GM23248 (cell line): ENCODE measurements at regions not wholly inside any gene's neighbourhood (a gene's known extent, or its start where the extent isn't known, plus 50 kb on each side); places are given as distances from the start of the nearest gene placed in this dataset.

Experiments
- EZH2 ChIP-seq: fragments of 200-600 bp; sonication (generic); IDR thresholded peaks from 2 replicates; pipeline ENCODE4 v1.6.1; 2018; ENCODE audit warnings: antibody characterized with exemption, mild to moderate bottlenecking; ENCODE audit not compliant: insufficient read depth, poor library complexity, severe bottlenecking
- EZH2phosphoT487 ChIP-seq: fragments of 200-600 bp; sonication (generic); IDR thresholded peaks from 2 replicates; pipeline ENCODE4 v1.6.1; 2018; ENCODE audit warnings: antibody characterized with exemption, moderate library complexity, mild to moderate bottlenecking, low read depth; ENCODE audit not compliant: insufficient read depth

DNA sequence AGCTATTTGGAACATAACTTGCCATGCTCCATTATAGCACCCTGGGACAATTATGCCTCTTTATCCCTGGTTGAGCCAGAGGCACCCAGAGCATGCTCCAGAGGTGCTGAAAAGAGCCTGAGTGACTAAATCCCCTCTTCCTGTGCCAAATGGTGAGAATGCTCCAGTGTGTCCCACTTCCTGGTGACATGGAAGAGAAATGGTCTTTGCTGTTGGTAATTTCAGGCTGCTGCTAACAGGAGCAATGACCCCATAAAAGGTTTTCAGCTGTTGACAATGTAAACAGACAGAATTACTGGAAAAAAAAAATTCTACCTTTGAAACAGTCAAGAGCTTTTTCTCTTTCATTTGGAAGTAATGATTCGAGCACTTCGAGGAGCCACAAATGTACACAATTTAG lies 341.8 kb downstream of the FGF9 start:
- no peak for TF ChIP-seq EZH2
- TF ChIP-seq EZH2phosphoT487 = no peak
